ENCODE measurements at regions not wholly inside any gene's neighbourhood (a gene's known extent, or its start where the extent isn't known, plus 50 kb on each side); places are given as distances from the start of the nearest gene placed in this dataset.

GRCh38 chr10:36473122-36473521, 652.3 kb upstream of the ANKRD30A start:
- no peak for TF ChIP-seq CTCF (IDR thresholded peaks at IDR 0.05)
- TF ChIP-seq POLR2A (IDR thresholded peaks at IDR 0.05) = no peak
- Histone ChIP-seq H3K4me1 (no peaks in the 10 kb centered on the region), H3K27me3 (no peaks in the 10 kb centered on the region), H3K4me3 (no peak overlapping the region), H3K9me3 (no peaks in the 10 kb centered on the region), H3K36me3 (no peaks in the 10 kb centered on the region), H3K27ac (no peak overlapping the region)
- no peak for ATAC-seq
- DNase-seq = no peak
- intact Hi-C loops (cut with DNase I) = no loop called here
- 88 to 97% (median 95%) methylated on average over 4 of the region's 4 CpGs for whole genome bisulfite sequencing, 4 donors

GRCh38 chr10:36469585-36469984, 655.8 kb upstream of the ANKRD30A start:
- H3K9me3 ChIP-seq = no peaks in the 10 kb centered on the region
- no peak overlapping the region for H3K4me3 ChIP-seq
- no peak for TF ChIP-seq POLR2A (IDR thresholded peaks at IDR 0.05)
- no peak for TF ChIP-seq CTCF (IDR thresholded peaks at IDR 0.05)
- 90 to 98% (median 96%) methylated on average over 2 of the region's 2 CpGs for WGBS, 4 donors
- no peaks in the 10 kb centered on the region for H3K36me3 ChIP-seq
- no peak for DNase-seq
- H3K27me3 ChIP-seq = no peaks in the 10 kb centered on the region
- H3K27ac ChIP-seq = no peak overlapping the region
- ATAC-seq = no peak
- intact Hi-C loops (cut with DNase I) = no loop called here
- no peaks in the 10 kb centered on the region for H3K4me1 ChIP-seq

GRCh38 chr10:36468620-36469019, 656.8 kb upstream of the ANKRD30A start:
- no peak for DNase-seq
- intact Hi-C loops (cut with DNase I) = no loop called here
- no peaks in the 10 kb centered on the region for H3K9me3 ChIP-seq

GRCh38 chr10:36465604-36466379, 659.6 kb upstream of the ANKRD30A start:
- 92 to 96% (median 93%) methylated on average over 3 of the region's 3 CpGs for WGBS, 4 donors
- Histone ChIP-seq H3K9me3 (no peaks in the 10 kb centered on the region), H3K4me3 (no peak overlapping the region), H3K36me3 (no peaks in the 10 kb centered on the region), H3K27ac (no peak overlapping the region), H3K27me3 (no peaks in the 10 kb centered on the region), H3K4me1 (peaks cover 0 to 5% (median 0%) of the 10 kb centered on the region in 12 donors)
- ATAC-seq (no peak), DNase-seq (no peak)
- no peak for TF ChIP-seq POLR2A (IDR thresholded peaks at IDR 0.05)
- no peak for TF ChIP-seq CTCF (IDR thresholded peaks at IDR 0.05)
- intact Hi-C loops (cut with DNase I) = no loop called here

More at GRCh38 chr10:36468620-36469019, 656.8 kb upstream of the ANKRD30A start:
- Histone ChIP-seq H3K4me3 (no peak overlapping the region), H3K36me3 (no peaks in the 10 kb centered on the region), H3K27me3 (no peaks in the 10 kb centered on the region), H3K4me1 (no peaks in the 10 kb centered on the region), H3K27ac (no peak overlapping the region)
- no peak for TF ChIP-seq CTCF (IDR thresholded peaks at IDR 0.05)
- no peak for TF ChIP-seq POLR2A (IDR thresholded peaks at IDR 0.05)
- no peak for ATAC-seq
- WGBS, 4 donors = 91 to 95% (median 94%) methylated on average over 3 of the region's 3 CpGs
